ENCODE measurements at regions not wholly inside any gene's neighbourhood (a gene's known extent, or its start where the extent isn't known, plus 50 kb on each side); places are given as distances from the start of the nearest gene placed in this dataset.

DNA sequence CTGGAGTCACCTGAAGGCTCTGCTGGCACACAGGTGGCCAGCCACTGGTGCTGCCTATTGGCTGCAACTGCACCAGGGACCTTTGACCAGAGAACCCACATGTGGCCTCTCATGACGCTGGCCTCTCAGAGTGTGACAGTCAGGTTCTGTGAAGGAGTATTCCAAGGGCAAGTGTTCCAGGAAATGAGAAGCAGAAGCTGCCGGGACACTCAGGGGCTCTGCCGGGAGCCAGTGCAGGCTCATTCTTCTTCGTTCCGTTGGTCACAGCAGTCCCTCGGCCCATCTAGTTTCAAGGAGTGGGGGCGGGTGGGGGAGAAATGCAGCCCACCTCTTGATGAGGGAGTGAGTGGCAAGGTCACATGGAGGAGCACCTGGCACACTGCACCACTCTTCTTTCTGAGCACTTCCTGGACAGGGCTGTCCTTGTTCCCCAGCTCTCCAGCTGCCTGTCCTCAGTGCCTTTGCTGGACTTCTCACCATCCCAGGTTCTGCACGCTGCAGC is 237.5 kb downstream of the GADD45G start:
- TF ChIP-seq POLR2A (IDR thresholded peaks at IDR 0.05; ENCODE audit: low read length) (no peak), GATA1 (IDR thresholded peaks at IDR 0.05; ENCODE audit: low read depth, low read length) (no peak)
